Right lobe of liver (tissue), 6 donors: ENCODE measurements at regions not wholly inside any gene's neighbourhood (a gene's known extent, or its start where the extent isn't known, plus 50 kb on each side); places are given as distances from the start of the nearest gene placed in this dataset.

Source experiments
- ATAC-seq, 4 donors: fragments of 200-7000 bp; cut with Tn5 transposase; one replicate each; pipeline ENCODE4 v1.9.1; 2020; ENCODE audit warnings: mild to moderate bottlenecking in 4 of 4, moderate library complexity in 4 of 4
- DNase-seq, 3 donors: peaks; one replicate each; pipeline ENCODE4 v3.0.0-alpha.2; 2020
- H3K27ac ChIP-seq, 3 donors: fragments of 200-600 bp; one replicate each; pipeline ENCODE4 v1.8.0; 2022
- H3K27me3 ChIP-seq, 2 donors: fragments of 200-600 bp; one replicate each; pipeline ENCODE4 v1.8.0; 2022
- H3K36me3 ChIP-seq, 4 donors: fragments of 200-600 bp; sonication (generic) in 1 of 4; one replicate each; pipeline versions ENCODE4 v1.5.1 to v1.8.0; 2017 to 2022; ENCODE audit warnings: control low read depth in 1 of 4
- H3K4me1 ChIP-seq, 4 donors: fragments of 200-600 bp; sonication (generic) in 1 of 4; one replicate each; pipeline versions ENCODE4 v1.5.1 to v1.8.0; 2017 to 2022; ENCODE audit warnings: control low read depth in 1 of 4
- H3K4me3 ChIP-seq, 3 donors: fragments of 200-600 bp; one replicate each; pipeline ENCODE4 v1.8.0; 2022
- H3K9me3 ChIP-seq, 4 donors: fragments of 200-600 bp; sonication (generic) in 1 of 4; one replicate each; pipeline versions ENCODE4 v1.5.1 to v1.8.0; 2017 to 2022; ENCODE audit warnings: control low read depth in 1 of 4
- POLR2A ChIP-seq: fragments of 450-650 bp; IDR thresholded peaks from one replicate; pipeline ENCODE4 v1.6.1; 2017; ENCODE audit warnings: antibody characterized with exemption, mild to moderate bottlenecking
- WGBS: methylation state at CpG from one replicate; pipeline ENCODE4 v1.1.6; 2018; ENCODE audit warnings: low coverage, low lambda C conversion rate; ENCODE audit not compliant: insufficient coverage; ENCODE audit errors: missing lambda C conversion rate; 5-methylcytosine and 5-hydroxymethylcytosine counted together
- intact Hi-C, 2 donors: fragments of 100-400 bp; cut with DNase I; formaldehyde crosslinking; loops; one replicate each; pipeline versions ENCODE4 v1.11.2 to v1.14.1; 2022
- TF ChIP-seq, protein P1 (sequence below), 4 donors: fragments of 200-600 bp in 3 of 4; fragments of 450-650 bp in 1 of 4; IDR thresholded peaks; one replicate each; pipeline versions ENCODE4 v1.5.1 to v1.8.0; 2016 to 2022; ENCODE audit warnings: antibody characterized with exemption in 4 of 4, mild to moderate bottlenecking in 2 of 4
- donor health status: DM: no; HTN: yes; CAD: no.
- donor health status: DM: no; HTN: no; CAD: no.
- donor health status: DM: no; HTN: no; CAD: no.
- donor health status: DM: no; HTN: yes; CAD: no.
- donor health status: DM: no; HTN: yes; CAD: no.

DNA sequence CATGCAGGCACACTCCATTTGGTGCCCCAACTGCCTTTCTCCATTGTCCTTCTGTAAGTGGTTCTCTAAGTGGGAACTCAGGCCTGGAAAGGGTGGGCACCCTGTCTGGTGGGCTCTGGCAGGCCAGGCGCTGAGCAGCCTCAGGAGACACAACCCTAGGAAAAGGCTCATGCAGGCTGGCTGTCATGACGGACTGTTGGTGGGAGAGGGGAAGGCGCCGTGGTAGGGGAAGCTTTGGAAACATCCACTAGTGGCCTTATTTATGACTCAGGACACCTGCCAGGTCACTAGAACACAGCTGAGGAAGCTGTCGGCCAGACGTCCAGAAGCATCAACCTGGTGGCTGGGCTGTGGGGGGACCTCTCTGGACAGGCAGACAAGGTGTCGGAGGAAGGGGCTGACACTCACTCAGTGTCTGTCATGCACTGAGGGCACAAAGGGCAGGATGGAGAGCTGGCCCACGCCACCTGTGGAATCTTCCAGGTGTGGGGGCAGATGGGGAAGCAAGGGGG lies 216.0 kb downstream of the SEC14L1 start:
- H3K4me1 ChIP-seq = peaks cover 0 to 37% (median 11%) of the 10 kb centered on the region in 4 donors
- no peak overlapping the region for H3K27ac ChIP-seq
- H3K4me3 ChIP-seq = no peak overlapping the region
- intact Hi-C loops = no loop called here
- no peaks in the 10 kb centered on the region for H3K9me3 ChIP-seq
- ATAC-seq (no peak), DNase-seq (peak in 1 of 3 donors; percentile 46)
- no peaks in the 10 kb centered on the region for H3K27me3 ChIP-seq
- TF ChIP-seq POLR2A = no peak
- TF ChIP-seq, protein P1, sequence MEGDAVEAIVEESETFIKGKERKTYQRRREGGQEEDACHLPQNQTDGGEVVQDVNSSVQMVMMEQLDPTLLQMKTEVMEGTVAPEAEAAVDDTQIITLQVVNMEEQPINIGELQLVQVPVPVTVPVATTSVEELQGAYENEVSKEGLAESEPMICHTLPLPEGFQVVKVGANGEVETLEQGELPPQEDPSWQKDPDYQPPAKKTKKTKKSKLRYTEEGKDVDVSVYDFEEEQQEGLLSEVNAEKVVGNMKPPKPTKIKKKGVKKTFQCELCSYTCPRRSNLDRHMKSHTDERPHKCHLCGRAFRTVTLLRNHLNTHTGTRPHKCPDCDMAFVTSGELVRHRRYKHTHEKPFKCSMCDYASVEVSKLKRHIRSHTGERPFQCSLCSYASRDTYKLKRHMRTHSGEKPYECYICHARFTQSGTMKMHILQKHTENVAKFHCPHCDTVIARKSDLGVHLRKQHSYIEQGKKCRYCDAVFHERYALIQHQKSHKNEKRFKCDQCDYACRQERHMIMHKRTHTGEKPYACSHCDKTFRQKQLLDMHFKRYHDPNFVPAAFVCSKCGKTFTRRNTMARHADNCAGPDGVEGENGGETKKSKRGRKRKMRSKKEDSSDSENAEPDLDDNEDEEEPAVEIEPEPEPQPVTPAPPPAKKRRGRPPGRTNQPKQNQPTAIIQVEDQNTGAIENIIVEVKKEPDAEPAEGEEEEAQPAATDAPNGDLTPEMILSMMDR (IDR thresholded peaks at IDR 0.05) = no peak
- WGBS = 90% methylated on average over 5 of the region's 8 CpGs
- H3K36me3 ChIP-seq = no peaks in the 10 kb centered on the region

DNA sequence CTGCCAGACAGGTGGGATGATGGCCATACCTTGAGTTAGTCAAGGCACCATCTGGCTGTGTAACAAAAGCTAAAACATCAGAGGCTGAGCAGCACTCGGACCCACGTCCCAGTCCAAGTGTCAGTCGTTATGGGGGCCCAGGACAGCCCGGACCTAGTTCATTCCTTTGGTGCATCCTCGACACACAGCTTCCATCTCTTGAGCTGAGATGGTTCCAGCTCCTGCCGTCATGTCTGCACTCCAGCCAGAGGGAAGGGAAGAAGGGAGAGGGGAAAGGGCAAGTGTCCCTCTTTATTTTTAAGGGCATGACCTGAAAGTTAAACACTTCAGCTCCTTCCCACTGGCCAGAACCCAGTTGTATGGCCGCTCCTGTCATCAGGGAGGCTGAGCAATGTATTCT lies 218.0 kb downstream of the SEC14L1 start:
- TF ChIP-seq, protein P1 (IDR thresholded peaks at IDR 0.05) = no peak
- TF ChIP-seq POLR2A = no peak
- WGBS = no CpG with 5 or more reads among the region's 7 CpGs
- intact Hi-C loops = no loop called here
- DNase-seq (peak in 1 of 3 donors; percentile 39), ATAC-seq (no peak)
- H3K4me3 ChIP-seq = no peak overlapping the region
- no peaks in the 10 kb centered on the region for H3K27me3 ChIP-seq
- no peaks in the 10 kb centered on the region for H3K36me3 ChIP-seq
- no peak overlapping the region for H3K27ac ChIP-seq
- H3K4me1 ChIP-seq = peaks cover 0 to 34% (median 11%) of the 10 kb centered on the region in 4 donors
- no peaks in the 10 kb centered on the region for H3K9me3 ChIP-seq

DNA sequence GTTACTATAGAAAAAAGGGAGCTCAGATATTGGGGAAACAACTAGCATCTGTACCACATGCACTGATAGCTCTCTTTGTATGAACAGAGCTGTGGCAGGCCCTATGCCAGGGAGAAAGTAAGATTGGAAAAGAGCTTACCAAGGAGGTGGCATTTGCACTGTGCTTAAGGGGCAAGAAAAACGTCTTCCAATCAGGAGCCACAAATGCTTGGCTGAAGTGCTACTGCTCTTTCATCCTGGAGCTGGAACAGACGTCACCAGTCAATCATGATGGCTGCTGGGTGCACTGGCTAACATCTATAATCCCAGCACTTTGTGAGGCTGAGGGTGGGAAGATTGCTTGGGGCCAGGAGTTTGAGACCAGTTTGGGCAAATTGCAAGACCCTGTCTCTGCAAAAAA lies 218.5 kb downstream of the SEC14L1 start:
- ATAC-seq = no peak
- TF ChIP-seq, protein P1 (IDR thresholded peaks at IDR 0.05) = no peak
- no peak for TF ChIP-seq POLR2A
- Histone ChIP-seq H3K4me3 (no peak overlapping the region), H3K36me3 (no peaks in the 10 kb centered on the region), H3K4me1 (peaks cover 0 to 29% (median 7%) of the 10 kb centered on the region in 4 donors), H3K27me3 (no peaks in the 10 kb centered on the region), H3K9me3 (no peaks in the 10 kb centered on the region), H3K27ac (no peak overlapping the region)
- peak in 1 of 3 donors; percentile 21 for DNase-seq
- intact Hi-C loops = no loop called here
- 67% methylated on average over 1 of the region's 2 CpGs for WGBS

DNA sequence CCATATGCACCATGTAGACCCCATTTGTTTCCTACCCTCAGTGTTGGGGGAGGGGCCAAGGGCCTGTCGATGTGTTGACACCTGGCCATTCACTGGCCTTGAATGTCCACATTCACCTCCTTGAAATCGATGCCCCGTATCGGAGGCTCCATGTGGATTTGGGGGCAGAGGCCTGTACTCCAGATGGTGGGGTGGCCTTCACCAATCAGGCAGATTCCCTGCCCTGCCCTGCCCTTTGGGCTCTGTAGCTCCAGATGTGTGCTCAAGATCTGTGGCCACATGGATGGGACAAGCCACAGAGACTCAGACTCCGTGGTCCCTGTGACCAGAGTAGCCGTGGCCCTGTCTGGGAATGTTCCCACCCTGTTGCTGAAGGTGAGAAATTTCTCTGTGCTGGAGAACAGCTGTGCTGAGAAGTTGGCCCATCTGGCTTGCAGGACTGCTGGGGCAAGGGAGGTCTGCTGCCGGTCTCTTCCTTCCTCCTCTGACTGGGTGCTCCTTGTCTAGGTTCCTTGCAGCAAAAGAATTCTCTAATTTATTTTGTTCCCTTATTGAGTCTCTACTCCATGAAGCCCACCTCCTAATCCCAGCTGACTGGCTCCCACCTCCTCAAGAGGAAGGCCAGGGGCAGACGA lies 221.3 kb downstream of the SEC14L1 start:
- H3K27ac ChIP-seq = no peak overlapping the region
- no peaks in the 10 kb centered on the region for H3K27me3 ChIP-seq
- WGBS = 84% methylated on average over 6 of the region's 8 CpGs
- TF ChIP-seq, protein P1 (IDR thresholded peaks at IDR 0.05) = no peak
- no peak for TF ChIP-seq POLR2A
- ATAC-seq (no peak), DNase-seq (peak in 1 of 3 donors; percentile 37)
- H3K4me1 ChIP-seq = peaks cover 0 to 23% (median 0%) of the 10 kb centered on the region in 4 donors
- intact Hi-C loops = no loop called here
- no peaks in the 10 kb centered on the region for H3K36me3 ChIP-seq
- H3K9me3 ChIP-seq = no peaks in the 10 kb centered on the region
- H3K4me3 ChIP-seq = no peak overlapping the region
